ENCODE measurements at regions not wholly inside any gene's neighbourhood (a gene's known extent, or its start where the extent isn't known, plus 50 kb on each side); places are given as distances from the start of the nearest gene placed in this dataset.

DNA sequence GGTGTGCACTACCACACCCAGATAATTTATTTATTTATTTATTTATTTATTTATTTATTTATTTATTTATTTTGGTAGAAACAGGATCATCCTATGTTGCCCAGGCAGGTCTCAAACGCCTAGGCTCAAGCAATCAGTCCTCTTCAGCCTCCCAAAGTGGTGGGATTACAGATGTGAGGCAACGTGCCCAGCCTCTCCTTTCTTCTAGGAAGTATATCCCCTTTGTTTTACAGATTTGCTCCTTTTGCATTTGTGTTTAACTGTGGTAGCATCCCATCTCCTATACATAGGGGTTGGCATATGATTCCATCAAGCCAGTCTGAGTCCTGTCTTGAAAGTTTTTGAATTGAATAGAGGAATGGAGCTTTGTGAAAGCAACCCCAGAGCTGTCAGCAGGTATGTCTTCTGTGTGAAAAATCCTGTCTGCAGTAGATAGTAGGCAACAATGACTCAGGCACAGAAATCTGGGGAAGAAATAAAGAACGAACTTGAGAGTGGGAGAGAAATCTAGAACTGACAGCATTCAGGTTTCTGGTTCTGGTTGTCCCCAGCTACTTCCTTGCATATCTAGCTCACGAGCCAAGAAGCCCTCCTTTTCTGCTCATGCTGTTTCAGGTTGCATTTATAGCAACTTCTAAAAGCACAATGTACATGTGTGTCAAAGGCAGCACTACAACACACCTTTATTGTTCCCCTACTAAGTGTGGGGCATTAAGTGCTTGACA, 113.7 kb upstream of the LSM6 start:
- DNase-seq (ENCODE audit: low read depth): no peak
- no peak overlapping the region for H3K4me3 ChIP-seq (ENCODE audit: low read depth, low read length)
- TF ChIP-seq, protein P1, sequence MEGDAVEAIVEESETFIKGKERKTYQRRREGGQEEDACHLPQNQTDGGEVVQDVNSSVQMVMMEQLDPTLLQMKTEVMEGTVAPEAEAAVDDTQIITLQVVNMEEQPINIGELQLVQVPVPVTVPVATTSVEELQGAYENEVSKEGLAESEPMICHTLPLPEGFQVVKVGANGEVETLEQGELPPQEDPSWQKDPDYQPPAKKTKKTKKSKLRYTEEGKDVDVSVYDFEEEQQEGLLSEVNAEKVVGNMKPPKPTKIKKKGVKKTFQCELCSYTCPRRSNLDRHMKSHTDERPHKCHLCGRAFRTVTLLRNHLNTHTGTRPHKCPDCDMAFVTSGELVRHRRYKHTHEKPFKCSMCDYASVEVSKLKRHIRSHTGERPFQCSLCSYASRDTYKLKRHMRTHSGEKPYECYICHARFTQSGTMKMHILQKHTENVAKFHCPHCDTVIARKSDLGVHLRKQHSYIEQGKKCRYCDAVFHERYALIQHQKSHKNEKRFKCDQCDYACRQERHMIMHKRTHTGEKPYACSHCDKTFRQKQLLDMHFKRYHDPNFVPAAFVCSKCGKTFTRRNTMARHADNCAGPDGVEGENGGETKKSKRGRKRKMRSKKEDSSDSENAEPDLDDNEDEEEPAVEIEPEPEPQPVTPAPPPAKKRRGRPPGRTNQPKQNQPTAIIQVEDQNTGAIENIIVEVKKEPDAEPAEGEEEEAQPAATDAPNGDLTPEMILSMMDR (conservative IDR thresholded peaks at IDR 0.05; ENCODE audit: low read depth, low read length): no peak

- TF ChIP-seq, protein P1 (conservative IDR thresholded peaks at IDR 0.05; ENCODE audit: low read depth, low read length): no peak
- no peak overlapping the region for H3K4me3 ChIP-seq (ENCODE audit: low read depth, low read length)
- no peak for DNase-seq (ENCODE audit: low read depth)
Measured at GRCh38 chr4:146059865-146060264, 115.7 kb upstream of the LSM6 start.

- TF ChIP-seq, protein P1 (conservative IDR thresholded peaks at IDR 0.05; ENCODE audit: low read depth, low read length): no peak
- no peak overlapping the region for H3K4me3 ChIP-seq (ENCODE audit: low read depth, low read length)
- no peak for DNase-seq (ENCODE audit: low read depth)
Measured at GRCh38 chr4:146059151-146059550, 116.4 kb upstream of the LSM6 start.

DNA sequence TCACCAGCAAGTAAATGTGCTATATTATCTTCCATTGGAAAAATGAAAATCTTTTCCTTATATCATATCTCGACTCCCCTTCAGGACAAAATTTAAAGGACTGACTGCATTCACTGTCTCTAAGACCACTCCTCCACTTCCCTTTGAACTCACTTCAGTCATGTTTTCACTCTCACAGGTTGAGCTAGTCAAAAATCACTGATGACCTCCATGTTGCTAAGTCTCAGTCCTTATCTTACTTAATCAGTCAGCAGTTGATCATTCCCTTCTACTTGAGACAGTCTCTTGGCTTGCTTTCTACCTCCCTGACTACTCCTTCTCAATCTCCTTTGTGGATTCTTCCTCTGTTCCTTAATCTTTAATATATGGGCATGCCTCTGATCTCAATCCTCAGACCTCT, 117.0 kb upstream of the LSM6 start:
- no peak overlapping the region for H3K4me3 ChIP-seq (ENCODE audit: low read depth, low read length)
- no peak for DNase-seq (ENCODE audit: low read depth)

GRCh38 chr4:146054676-146055075, 116.1 kb upstream of the ZNF827 start:
- no peak overlapping the region for H3K4me3 ChIP-seq (ENCODE audit: low read depth, low read length)
- DNase-seq (ENCODE audit: low read depth): no peak
- TF ChIP-seq, protein P1 (conservative IDR thresholded peaks at IDR 0.05; ENCODE audit: low read depth, low read length): no peak

More for the DNA sequence above, 117.0 kb upstream of the LSM6 start:
- TF ChIP-seq, protein P1 (conservative IDR thresholded peaks at IDR 0.05; ENCODE audit: low read depth, low read length): no peak

- no peak for DNase-seq (ENCODE audit: low read depth)
- TF ChIP-seq, protein P1 (conservative IDR thresholded peaks at IDR 0.05; ENCODE audit: low read depth, low read length): no peak
- H3K4me3 ChIP-seq (ENCODE audit: low read depth, low read length): no peak overlapping the region
Measured at GRCh38 chr4:146053891-146054290, 115.3 kb upstream of the ZNF827 start.

Measured in epithelial cell of proximal tubule (primary cell).